Thyroid gland (tissue), 4 donors: ENCODE measurements at regions not wholly inside any gene's neighbourhood (a gene's known extent, or its start where the extent isn't known, plus 50 kb on each side); places are given as distances from the start of the nearest gene placed in this dataset.

ENCODE experiments used
- POLR2A ChIP-seq, 2 donors: fragments of 450-650 bp; IDR thresholded peaks; one replicate each; pipeline ENCODE4 v1.6.1; 2017; ENCODE audit warnings: antibody characterized with exemption in 2 of 2, mild to moderate bottlenecking in 2 of 2, moderate library complexity in 1 of 2
- TF ChIP-seq, protein P1 (sequence below), 6 experiments: fragments of 200-600 bp in 3 of 6; fragments of 450-650 bp in 3 of 6; sonication (generic) in 3 of 6; IDR thresholded peaks; one replicate each; pipeline ENCODE4 v1.5.1; 2016 to 2019; ENCODE audit warnings: antibody characterized with exemption in 6 of 6, mild to moderate bottlenecking in 2 of 6, inconsistent platforms in 1 of 6, moderate library complexity in 1 of 6

GRCh38 chr16:79947771-79948170 lies 347.2 kb upstream of the MAF start:
- TF ChIP-seq POLR2A (IDR thresholded peaks at IDR 0.05), result no peak
- TF ChIP-seq, protein P1, sequence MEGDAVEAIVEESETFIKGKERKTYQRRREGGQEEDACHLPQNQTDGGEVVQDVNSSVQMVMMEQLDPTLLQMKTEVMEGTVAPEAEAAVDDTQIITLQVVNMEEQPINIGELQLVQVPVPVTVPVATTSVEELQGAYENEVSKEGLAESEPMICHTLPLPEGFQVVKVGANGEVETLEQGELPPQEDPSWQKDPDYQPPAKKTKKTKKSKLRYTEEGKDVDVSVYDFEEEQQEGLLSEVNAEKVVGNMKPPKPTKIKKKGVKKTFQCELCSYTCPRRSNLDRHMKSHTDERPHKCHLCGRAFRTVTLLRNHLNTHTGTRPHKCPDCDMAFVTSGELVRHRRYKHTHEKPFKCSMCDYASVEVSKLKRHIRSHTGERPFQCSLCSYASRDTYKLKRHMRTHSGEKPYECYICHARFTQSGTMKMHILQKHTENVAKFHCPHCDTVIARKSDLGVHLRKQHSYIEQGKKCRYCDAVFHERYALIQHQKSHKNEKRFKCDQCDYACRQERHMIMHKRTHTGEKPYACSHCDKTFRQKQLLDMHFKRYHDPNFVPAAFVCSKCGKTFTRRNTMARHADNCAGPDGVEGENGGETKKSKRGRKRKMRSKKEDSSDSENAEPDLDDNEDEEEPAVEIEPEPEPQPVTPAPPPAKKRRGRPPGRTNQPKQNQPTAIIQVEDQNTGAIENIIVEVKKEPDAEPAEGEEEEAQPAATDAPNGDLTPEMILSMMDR (IDR thresholded peaks at IDR 0.05), result no peak
